OCI-LY3 (cell line): ENCODE measurements at regions not wholly inside any gene's neighbourhood (a gene's known extent, or its start where the extent isn't known, plus 50 kb on each side); places are given as distances from the start of the nearest gene placed in this dataset.

ENCODE experiments used
- EZH2phosphoT487 ChIP-seq: fragments of 200-600 bp; shearing (Covaris generic); IDR thresholded peaks from 2 replicates; pipeline ENCODE4 v1.6.1; 2018; ENCODE audit warnings: antibody characterized with exemption, mixed run types, low read depth
- TF ChIP-seq, protein P1 (sequence below): fragments of 200-600, 300-600 bp; sonication (generic); IDR thresholded peaks from 2 replicates; pipeline ENCODE4 v1.5.1; 2014; ENCODE audit warnings: antibody characterized with exemption, low read length, low read depth

DNA sequence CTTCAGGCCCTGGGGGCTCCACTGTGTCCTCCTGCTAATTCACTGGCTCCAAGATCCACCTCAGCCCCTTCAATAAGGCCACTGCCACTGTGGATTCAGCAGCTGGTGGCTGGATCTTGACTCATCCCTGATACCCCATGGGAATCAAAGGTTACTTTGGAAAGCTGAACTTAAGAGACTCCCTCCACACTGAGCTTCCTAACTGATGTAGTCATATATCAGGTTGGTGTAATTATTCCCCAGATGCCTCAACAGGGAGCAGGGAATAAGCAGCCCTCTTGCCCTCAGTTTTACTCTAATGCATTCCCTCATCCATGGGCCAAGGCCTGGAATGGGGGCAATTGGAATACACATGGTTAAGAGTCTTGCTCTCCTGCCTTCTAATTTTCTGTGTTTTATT is 164.6 kb downstream of the FASLG start:
- TF ChIP-seq, protein P1, sequence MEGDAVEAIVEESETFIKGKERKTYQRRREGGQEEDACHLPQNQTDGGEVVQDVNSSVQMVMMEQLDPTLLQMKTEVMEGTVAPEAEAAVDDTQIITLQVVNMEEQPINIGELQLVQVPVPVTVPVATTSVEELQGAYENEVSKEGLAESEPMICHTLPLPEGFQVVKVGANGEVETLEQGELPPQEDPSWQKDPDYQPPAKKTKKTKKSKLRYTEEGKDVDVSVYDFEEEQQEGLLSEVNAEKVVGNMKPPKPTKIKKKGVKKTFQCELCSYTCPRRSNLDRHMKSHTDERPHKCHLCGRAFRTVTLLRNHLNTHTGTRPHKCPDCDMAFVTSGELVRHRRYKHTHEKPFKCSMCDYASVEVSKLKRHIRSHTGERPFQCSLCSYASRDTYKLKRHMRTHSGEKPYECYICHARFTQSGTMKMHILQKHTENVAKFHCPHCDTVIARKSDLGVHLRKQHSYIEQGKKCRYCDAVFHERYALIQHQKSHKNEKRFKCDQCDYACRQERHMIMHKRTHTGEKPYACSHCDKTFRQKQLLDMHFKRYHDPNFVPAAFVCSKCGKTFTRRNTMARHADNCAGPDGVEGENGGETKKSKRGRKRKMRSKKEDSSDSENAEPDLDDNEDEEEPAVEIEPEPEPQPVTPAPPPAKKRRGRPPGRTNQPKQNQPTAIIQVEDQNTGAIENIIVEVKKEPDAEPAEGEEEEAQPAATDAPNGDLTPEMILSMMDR: no peak
- TF ChIP-seq EZH2phosphoT487: no peak
